ENCODE measurements at regions not wholly inside any gene's neighbourhood (a gene's known extent, or its start where the extent isn't known, plus 50 kb on each side); places are given as distances from the start of the nearest gene placed in this dataset.

- TF ChIP-seq, protein P1, sequence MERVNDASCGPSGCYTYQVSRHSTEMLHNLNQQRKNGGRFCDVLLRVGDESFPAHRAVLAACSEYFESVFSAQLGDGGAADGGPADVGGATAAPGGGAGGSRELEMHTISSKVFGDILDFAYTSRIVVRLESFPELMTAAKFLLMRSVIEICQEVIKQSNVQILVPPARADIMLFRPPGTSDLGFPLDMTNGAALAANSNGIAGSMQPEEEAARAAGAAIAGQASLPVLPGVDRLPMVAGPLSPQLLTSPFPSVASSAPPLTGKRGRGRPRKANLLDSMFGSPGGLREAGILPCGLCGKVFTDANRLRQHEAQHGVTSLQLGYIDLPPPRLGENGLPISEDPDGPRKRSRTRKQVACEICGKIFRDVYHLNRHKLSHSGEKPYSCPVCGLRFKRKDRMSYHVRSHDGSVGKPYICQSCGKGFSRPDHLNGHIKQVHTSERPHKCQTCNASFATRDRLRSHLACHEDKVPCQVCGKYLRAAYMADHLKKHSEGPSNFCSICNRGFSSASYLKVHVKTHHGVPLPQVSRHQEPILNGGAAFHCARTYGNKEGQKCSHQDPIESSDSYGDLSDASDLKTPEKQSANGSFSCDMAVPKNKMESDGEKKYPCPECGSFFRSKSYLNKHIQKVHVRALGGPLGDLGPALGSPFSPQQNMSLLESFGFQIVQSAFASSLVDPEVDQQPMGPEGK (CRISPR knock-in tag; IDR thresholded peaks at IDR 0.05; ENCODE audit: borderline replicate concordance) = no peak
- TF ChIP-seq, protein P2, sequence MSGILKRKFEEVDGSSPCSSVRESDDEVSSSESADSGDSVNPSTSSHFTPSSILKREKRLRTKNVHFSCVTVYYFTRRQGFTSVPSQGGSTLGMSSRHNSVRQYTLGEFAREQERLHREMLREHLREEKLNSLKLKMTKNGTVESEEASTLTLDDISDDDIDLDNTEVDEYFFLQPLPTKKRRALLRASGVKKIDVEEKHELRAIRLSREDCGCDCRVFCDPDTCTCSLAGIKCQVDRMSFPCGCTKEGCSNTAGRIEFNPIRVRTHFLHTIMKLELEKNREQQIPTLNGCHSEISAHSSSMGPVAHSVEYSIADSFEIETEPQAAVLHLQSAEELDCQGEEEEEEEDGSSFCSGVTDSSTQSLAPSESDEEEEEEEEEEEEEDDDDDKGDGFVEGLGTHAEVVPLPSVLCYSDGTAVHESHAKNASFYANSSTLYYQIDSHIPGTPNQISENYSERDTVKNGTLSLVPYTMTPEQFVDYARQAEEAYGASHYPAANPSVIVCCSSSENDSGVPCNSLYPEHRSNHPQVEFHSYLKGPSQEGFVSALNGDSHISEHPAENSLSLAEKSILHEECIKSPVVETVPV (CRISPR knock-in tag; IDR thresholded peaks at IDR 0.05) = no peak
These were observed 741.4 kb downstream of the PLA2G4A start for GRCh38 chr1:187570166-187570565.

Data from SK-N-SH treated with all-trans-retinoic acid at 6 μM for 48 hours (cell line).